Activated T-helper 1 cell treated with anti-CD3 and anti-CD28 coated beads, Interleukin-2, amount 50 U/mL, for 16 hours (primary cell): ENCODE measurements at regions not wholly inside any gene's neighbourhood (a gene's known extent, or its start where the extent isn't known, plus 50 kb on each side); places are given as distances from the start of the nearest gene placed in this dataset.
"Not testable (repeated sequence)": the region's sequence is repeated elsewhere in the genome, so short reads cannot be mapped to it uniquely, and the experiment has no call there.

Source experiments
- DNase-seq, 2 donors: peaks; one replicate each; pipeline ENCODE4 v3.0.0-alpha.2; 2020; ENCODE audit warnings: low read depth in 1 of 2, low spot score in 1 of 2

DNA sequence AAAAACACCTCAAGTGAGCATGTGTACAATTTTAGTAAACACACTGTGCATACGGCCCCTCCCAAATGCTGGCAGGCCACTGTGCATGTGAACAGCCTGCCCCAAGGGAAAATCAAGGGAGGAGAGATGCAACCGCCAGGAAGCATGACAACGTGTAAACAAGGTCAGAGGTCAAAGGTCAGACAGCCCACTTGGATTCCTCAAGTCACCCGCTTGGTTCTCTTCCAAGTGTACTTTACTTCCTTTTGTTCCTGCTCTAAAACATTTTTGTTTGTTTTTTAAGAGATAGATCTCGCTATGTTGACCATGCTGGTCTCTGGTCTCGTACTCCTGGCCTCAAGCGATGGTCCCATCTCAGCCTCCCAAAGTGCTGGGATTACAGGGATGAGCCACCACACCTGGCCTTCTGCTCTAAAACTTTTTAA lies 126.7 kb upstream of the SHB start:
- no peak for DNase-seq

DNA sequence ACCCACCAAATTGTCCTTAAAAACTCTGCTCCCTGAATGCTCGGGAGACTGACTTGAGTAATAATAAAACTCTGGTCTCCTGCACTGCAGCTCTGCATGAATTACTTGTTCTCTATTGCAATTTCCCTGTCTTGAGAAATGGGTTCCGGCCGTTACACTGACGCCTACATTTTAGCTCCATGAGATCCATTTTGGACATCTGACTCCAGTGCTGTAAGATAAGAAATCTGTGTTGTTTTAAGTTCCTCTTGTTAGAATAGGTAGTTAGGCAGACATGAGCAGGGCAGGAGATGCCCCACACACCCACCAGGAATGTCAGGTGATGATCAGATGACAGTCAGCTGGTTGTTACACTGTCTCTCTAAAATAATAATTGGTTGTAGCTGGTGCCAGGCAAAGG lies 125.8 kb upstream of the SHB start:
- no peak for DNase-seq

GRCh38 chr9:38192731-38193265 lies 123.8 kb upstream of the SHB start:
- no peak for DNase-seq

- no peak for DNase-seq
These were observed 117.5 kb upstream of the SHB start for GRCh38 chr9:38186404-38187115.

GRCh38 chr9:38185647-38186403 lies 116.8 kb upstream of the SHB start:
- no peak for DNase-seq

DNA sequence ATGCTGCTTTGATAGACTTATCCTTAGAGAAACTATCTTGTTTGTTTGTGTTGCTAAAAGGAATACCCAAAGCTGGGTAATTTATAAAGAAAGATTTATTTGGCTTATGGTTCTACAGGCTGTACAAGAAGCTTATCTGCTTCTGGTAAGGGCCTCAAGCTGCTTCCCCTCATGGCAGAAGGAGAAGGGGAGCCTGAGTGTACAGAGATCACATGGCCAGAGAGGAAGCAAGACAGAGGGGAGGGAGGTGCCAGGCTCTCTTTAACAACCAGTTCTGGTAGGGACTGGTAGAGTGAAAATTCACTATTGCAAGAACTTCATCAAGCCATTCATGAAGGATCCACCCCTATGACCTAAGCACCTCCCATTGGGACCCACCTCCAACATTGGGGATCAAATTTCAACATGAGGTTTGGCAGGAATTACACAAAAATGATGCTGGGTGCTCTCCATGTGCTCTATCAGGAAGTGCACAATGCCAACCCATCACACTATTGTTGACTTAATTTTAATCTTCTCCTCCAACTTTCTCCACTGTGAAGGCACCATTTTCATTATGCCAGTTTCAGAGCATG lies 115.1 kb upstream of the SHB start:
- DNase-seq, result no peak

DNA sequence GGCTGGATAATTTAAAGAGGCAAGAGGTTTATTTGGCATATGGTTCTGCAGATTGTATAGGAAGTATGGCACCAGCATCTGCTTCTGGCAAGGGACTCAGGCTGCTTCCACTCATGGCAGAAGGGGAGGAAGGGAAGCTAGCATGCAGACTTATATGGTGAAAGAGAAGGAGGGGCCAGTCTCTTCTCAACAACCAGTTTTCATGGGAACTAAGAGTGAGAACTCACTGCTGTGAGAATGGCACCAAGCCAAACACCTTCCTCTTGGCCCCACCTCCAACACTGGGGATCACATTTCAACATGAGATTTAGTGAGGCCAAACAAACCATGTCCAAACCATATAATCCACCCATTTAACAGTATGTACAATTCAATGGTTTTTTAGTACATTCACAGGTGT lies 113.3 kb upstream of the SHB start:
- DNase-seq, result no peak

DNA sequence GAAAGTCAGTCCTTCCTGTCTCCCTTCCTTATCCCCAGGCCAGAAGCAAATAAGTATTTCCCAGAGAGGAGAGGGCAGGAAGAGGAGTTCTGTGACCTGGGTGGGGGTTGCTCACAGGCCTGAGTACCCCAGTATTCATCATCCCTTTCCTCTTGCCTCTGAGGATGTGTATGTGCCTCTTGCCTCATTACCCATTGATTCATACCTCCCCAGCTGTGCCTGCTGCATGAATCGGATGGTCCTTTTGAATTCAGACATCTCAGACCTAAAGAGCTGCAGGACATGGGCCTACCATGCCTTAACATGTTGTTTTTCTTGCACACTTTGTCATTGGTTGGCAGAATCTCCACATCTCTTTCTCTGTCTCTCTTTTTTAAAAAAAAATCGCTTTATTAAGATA lies 112.8 kb upstream of the SHB start:
- DNase-seq, result no peak

GRCh38 chr9:38181232-38181631 lies 112.2 kb upstream of the SHB start:
- no peak for DNase-seq

GRCh38 chr9:38180656-38181055 lies 111.6 kb upstream of the SHB start:
- no peak for DNase-seq

DNA sequence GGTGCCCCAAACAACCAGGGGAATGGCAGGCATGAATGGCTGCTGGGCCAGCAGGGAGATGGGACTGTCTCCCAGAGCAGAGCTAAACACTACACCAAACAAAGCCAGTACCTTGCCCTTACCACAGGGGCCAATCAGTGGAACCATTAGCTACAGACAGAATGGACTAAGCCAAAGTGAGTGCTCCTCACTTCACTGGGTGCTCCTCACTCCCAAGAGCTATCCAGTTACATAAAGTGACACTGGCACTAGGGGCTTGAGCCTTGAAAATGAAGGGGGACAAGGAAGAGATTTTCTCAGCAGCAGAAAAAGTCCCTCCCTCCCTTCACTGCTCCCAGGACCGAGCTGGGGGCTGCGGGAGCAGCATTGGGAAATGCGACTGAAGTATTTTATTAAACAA lies 110.9 kb upstream of the SHB start:
- DNase-seq, result no peak

GRCh38 chr9:38178237-38178636 lies 109.2 kb upstream of the SHB start:
- DNase-seq, result no peak

GRCh38 chr9:38177680-38178079 lies 108.7 kb upstream of the SHB start:
- DNase-seq, result no peak

GRCh38 chr9:38176251-38176650 lies 107.2 kb upstream of the SHB start:
- no peak for DNase-seq

GRCh38 chr9:38175423-38175822 lies 106.4 kb upstream of the SHB start:
- DNase-seq, result no peak

- DNase-seq, result no peak
These were observed 103.6 kb upstream of the SHB start for GRCh38 chr9:38172586-38172985.

DNA sequence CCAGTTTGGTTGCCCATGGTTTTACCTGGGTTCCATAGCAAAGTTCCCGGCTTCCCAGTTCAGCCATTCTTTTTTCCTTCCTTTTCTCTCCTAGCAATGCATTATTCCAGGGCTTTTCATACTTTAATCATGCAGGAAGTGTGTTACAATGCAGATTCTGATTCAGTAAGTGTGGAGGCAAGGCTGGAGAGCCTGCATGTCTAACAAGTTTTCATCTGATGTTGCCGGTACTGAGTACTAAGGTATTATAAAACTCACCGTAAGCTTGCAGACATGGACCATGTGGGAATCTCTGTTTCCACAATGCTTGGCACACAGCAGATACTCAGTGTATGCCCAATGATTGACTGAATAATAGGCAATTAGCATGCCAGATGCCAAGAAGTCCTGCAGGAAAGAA lies 102.9 kb upstream of the SHB start:
- no peak for DNase-seq

DNA sequence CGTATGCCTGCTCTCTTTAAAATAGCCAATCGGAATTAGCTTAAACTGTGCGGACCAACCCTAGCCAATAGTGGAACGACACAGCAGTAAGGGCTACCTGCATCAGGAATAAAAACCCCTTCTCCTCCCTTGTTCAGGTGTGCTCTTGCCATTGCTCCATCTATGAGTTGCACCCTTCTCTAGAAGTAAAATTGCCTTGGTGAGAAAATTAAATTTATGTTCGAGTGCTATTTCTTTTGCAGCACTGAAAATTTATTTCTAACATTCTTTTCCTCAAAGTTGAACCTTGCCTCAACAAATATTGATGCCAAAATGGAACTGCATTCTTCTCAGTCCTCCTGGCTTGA lies 102.5 kb upstream of the SHB start:
- DNase-seq, result no peak

DNA sequence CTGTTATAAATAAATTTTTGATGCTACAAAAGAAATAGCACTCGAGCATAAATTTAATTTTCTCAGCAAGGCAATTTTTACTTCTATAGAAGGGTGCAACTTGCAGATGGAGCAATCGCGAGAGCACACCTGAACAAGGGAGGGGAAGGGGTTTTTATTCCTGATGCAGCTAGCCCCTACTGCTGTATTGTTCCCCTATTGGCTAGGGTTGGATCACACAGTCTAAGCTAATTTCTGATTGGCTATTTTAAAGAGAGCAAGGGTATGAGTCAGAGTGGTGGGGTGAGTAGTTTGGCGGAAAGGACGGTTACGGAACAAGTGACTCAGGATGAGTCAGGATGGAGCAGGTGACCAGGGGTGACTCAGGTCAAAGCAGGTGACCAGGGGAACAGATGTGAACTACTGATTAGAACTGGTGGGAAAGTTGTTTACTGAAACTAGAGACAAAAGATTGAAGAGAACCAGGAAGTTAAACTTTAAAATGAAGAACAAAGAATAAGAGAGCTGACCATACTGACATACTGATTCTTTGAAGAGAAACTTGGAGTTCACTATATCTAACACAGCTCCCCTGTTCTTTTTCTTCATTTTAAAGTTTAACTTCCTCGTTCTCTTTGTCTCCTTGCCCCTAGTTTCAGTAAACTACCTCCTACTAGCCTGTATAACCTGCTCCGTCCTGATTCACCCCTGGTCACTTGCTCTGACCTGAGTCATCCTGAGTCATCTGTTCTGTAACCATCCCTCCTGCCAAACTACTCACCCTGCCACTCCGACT lies 101.9 kb upstream of the SHB start:
- DNase-seq, result not testable (repeated sequence)

DNA sequence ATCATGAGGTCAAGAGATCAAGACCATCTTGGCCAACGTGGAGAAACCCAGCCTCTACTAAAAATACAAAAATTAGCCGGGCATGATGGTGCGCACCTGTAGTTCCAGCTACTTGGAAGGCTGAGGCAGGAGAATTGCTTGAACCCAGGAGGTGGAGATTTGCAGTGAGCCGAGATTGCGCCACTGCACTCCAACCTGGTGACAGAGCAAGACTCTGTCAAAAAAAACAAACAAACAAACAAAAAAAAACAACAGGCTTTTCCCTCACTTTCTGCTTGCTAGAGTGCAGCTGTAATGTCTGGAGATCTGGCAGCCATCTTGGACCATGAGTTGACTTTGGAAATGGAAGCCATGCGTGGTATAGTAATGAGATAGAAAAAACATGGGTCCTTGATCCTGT lies 101.1 kb upstream of the SHB start:
- DNase-seq, result not testable (repeated sequence)

GRCh38 chr9:38166501-38166900 lies 97.5 kb upstream of the SHB start:
- no peak for DNase-seq
